IPS-11a (cell line): ENCODE measurements at regions not wholly inside any gene's neighbourhood (a gene's known extent, or its start where the extent isn't known, plus 50 kb on each side); places are given as distances from the start of the nearest gene placed in this dataset.

ENCODE experiments used
- H3K4me3 ChIP-seq: one replicate; pipeline ENCODE4 v1.5.1; 2013; ENCODE audit warnings: low read depth, low read length, control low read depth

- no peak overlapping the region for H3K4me3 ChIP-seq
These were observed 61.9 kb upstream of the CIBAR2 start for GRCh38 chr16:85173981-85174751.

GRCh38 chr16:85174871-85175723 lies 62.8 kb upstream of the CIBAR2 start:
- no peak overlapping the region for H3K4me3 ChIP-seq

- H3K4me3 ChIP-seq, result no peak overlapping the region
These were observed 63.5 kb upstream of the CIBAR2 start for GRCh38 chr16:85175724-85176233.

GRCh38 chr16:85176541-85177447 lies 64.5 kb upstream of the CIBAR2 start:
- H3K4me3 ChIP-seq, result no peak overlapping the region

- H3K4me3 ChIP-seq, result no peak overlapping the region
These were observed 65.2 kb upstream of the CIBAR2 start for GRCh38 chr16:85177448-85177846.

GRCh38 chr16:85178006-85178591 lies 65.8 kb upstream of the CIBAR2 start:
- H3K4me3 ChIP-seq, result no peak overlapping the region

GRCh38 chr16:85178596-85178995 lies 66.3 kb upstream of the CIBAR2 start:
- H3K4me3 ChIP-seq, result no peak overlapping the region

- H3K4me3 ChIP-seq, result no peak overlapping the region
These were observed 67.2 kb upstream of the CIBAR2 start for GRCh38 chr16:85179344-85180046.

GRCh38 chr16:85180047-85180826 lies 68.0 kb upstream of the CIBAR2 start:
- no peak overlapping the region for H3K4me3 ChIP-seq

GRCh38 chr16:85180827-85181738 lies 68.8 kb upstream of the CIBAR2 start:
- no peak overlapping the region for H3K4me3 ChIP-seq

GRCh38 chr16:85181739-85182129 lies 69.5 kb upstream of the CIBAR2 start:
- H3K4me3 ChIP-seq, result no peak overlapping the region

GRCh38 chr16:85182286-85182685 lies 70.0 kb upstream of the CIBAR2 start:
- H3K4me3 ChIP-seq, result no peak overlapping the region

GRCh38 chr16:85182774-85183173 lies 70.5 kb upstream of the CIBAR2 start:
- H3K4me3 ChIP-seq, result no peak overlapping the region

GRCh38 chr16:85183564-85183963 lies 71.3 kb upstream of the CIBAR2 start:
- H3K4me3 ChIP-seq, result no peak overlapping the region

GRCh38 chr16:85184404-85184803 lies 72.1 kb upstream of the CIBAR2 start:
- H3K4me3 ChIP-seq, result no peak overlapping the region

- no peak overlapping the region for H3K4me3 ChIP-seq
These were observed 73.2 kb upstream of the CIBAR2 start for GRCh38 chr16:85185303-85186100.

GRCh38 chr16:85187002-85187401 lies 74.7 kb upstream of the CIBAR2 start:
- no peak overlapping the region for H3K4me3 ChIP-seq
